A549 (cell line): ENCODE measurements at regions not wholly inside any gene's neighbourhood (a gene's known extent, or its start where the extent isn't known, plus 50 kb on each side); places are given as distances from the start of the nearest gene placed in this dataset.

ENCODE experiments used
- ATAC-seq, 2 experiments: fragments of 200-7000 bp in 1 of 2; fragments of >200 bp in 1 of 2; cut with Nextera tagmentation in 1 of 2; cut with Tn5 transposase in 1 of 2; 3 replicates each; pipeline versions ENCODE4 v1.8.0 to v1.9.1; 2018 to 2020; ENCODE audit warnings: mild to moderate bottlenecking in 1 of 2, moderate library complexity in 1 of 2
- CTCF ChIA-PET: fragments of 300-600 bp; sonication (Branson Sonifier 250); formaldehyde crosslinking; extraction: SDS; loops from one replicate; lab custom pipeline; 2021; ENCODE audit warnings: antibody characterized with exemption, inconsistent platforms; lab: Yijun Ruan, JAX
- POLR2A ChIA-PET: fragments of 350-600 bp; formaldehyde crosslinking; extraction: SDS; loops from one replicate; lab custom pipeline; 2021; ENCODE audit warnings: antibody characterized with exemption, inconsistent platforms; lab: Yijun Ruan, JAX
- DNase-seq, 2 experiments: peaks; one replicate each; pipeline versions ENCODE4 v3.0.0 to v3.0.0-alpha.2; 2011 to 2016; ENCODE audit warnings: low read depth in 1 of 2, low spot score in 1 of 2
- FAIRE-seq: peaks from 2 replicates; lab custom pipeline; 2011; peaks lifted over from hg19 to GRCh38; lab: Jason Lieb, UNC
- H3K27ac ChIP-seq, 2 experiments: fragments of >200 bp; sonication (Bioruptor Twin); formaldehyde crosslinking; 3 replicates each; pipeline ENCODE4 v1.5.1; 2016 to 2017
- H3K4me1 ChIP-seq: fragments of >200 bp; sonication (Bioruptor Twin); formaldehyde crosslinking; 3 replicates; pipeline ENCODE4 v1.6.1; 2016
- H3K4me2 ChIP-seq: fragments of >200 bp; sonication (Bioruptor Twin); formaldehyde crosslinking; 3 replicates; pipeline ENCODE4 v1.6.1; 2016
- H3K4me3 ChIP-seq: fragments of >200 bp; sonication (Bioruptor Twin); formaldehyde crosslinking; 3 replicates; pipeline ENCODE4 v1.5.1; 2016
- H3K9me3 ChIP-seq: fragments of >200 bp; sonication (Bioruptor Twin); formaldehyde crosslinking; 3 replicates; pipeline ENCODE4 v1.6.1; 2016
- CBX8 ChIP-seq: fragments of 200-600 bp; sonication (generic); IDR thresholded peaks from 2 replicates; pipeline ENCODE4 v1.6.1; 2016
- CEBPB ChIP-seq, 2 experiments: fragments of >200 bp in 1 of 2; sonication (Bioruptor Twin) in 1 of 2; formaldehyde crosslinking in 1 of 2; IDR thresholded peaks; 2 replicates each; pipeline ENCODE4 v1.6.1; 2012 to 2016
- CHD2 ChIP-seq: fragments of 150-350 bp; IDR thresholded peaks from 2 replicates; pipeline ENCODE4 v1.6.1; 2014; ENCODE audit warnings: low read length; ENCODE audit not compliant: partially characterized antibody
- EHMT2 ChIP-seq: fragments of 200-600 bp; sonication (generic); IDR thresholded peaks from 2 replicates; pipeline ENCODE4 v1.6.1; 2016; ENCODE audit warnings: antibody characterized with exemption, low read depth, mild to moderate bottlenecking, moderate library complexity
- EP300 ChIP-seq, 2 experiments: fragments of >200 bp; sonication (Bioruptor Twin); formaldehyde crosslinking; IDR thresholded peaks; 2 replicates in 1 of 2; 3 replicates in 1 of 2; pipeline ENCODE4 v1.6.1; 2016 to 2017
- FOSL2 ChIP-seq, 2 experiments: fragments of 450-650 bp in 1 of 2; fragments of >200 bp in 1 of 2; sonication (Bioruptor Twin) in 1 of 2; formaldehyde crosslinking; IDR thresholded peaks; 2 replicates each; pipeline versions ENCODE4 v1.5.0 to v1.6.1; 2016 to 2020; ENCODE audit warnings: mild to moderate bottlenecking in 1 of 2, moderate library complexity in 1 of 2
- GATA3 ChIP-seq: IDR thresholded peaks from 2 replicates; pipeline ENCODE4 v1.6.1; 2012; ENCODE audit warnings: borderline replicate concordance
- HOXA7 ChIP-seq: fragments of 250-450 bp; sonication (Bioruptor Pico); IDR thresholded peaks from 2 replicates; pipeline ENCODE4 v1.5.0; 2020; ENCODE audit warnings: mild to moderate bottlenecking, moderate library complexity
- HOXB13 ChIP-seq: fragments of 250-450 bp; sonication (Bioruptor Pico); IDR thresholded peaks from 2 replicates; pipeline ENCODE4 v1.5.0; 2020; ENCODE audit warnings: low read depth, mild to moderate bottlenecking, moderate library complexity
- JUNB ChIP-seq: fragments of >200 bp; sonication (Bioruptor Twin); formaldehyde crosslinking; IDR thresholded peaks from 2 replicates; pipeline ENCODE4 v1.6.1; 2016
- KDM5A ChIP-seq: fragments of 200-600 bp; sonication (generic); IDR thresholded peaks from 2 replicates; pipeline ENCODE4 v1.6.1; 2016; ENCODE audit warnings: antibody characterized with exemption, mild to moderate bottlenecking
- MAFK ChIP-seq: fragments of 450-650 bp; IDR thresholded peaks from 2 replicates; pipeline ENCODE4 v1.6.1; 2014; ENCODE audit not compliant: partially characterized antibody
- MYC ChIP-seq: IDR thresholded peaks from 2 replicates; pipeline ENCODE4 v1.6.1; 2012; ENCODE audit warnings: mild to moderate bottlenecking, inconsistent platforms, low read length, improper control_type of control experiment, borderline replicate concordance
- NPAS2 ChIP-seq: fragments of 250-450 bp; sonication (Bioruptor Pico); IDR thresholded peaks from 2 replicates; pipeline ENCODE4 v1.8.0; 2022; ENCODE audit warnings: mild to moderate bottlenecking, moderate library complexity, borderline replicate concordance
- POLR2A ChIP-seq: IDR thresholded peaks from 2 replicates; pipeline ENCODE4 v1.6.1; 2012; ENCODE audit warnings: mild to moderate bottlenecking, low read length
- RAD21 ChIP-seq, 2 experiments: fragments of >200 bp in 1 of 2; sonication (Bioruptor Twin) in 1 of 2; formaldehyde crosslinking in 1 of 2; IDR thresholded peaks in 1 of 2; conservative IDR thresholded peaks in 1 of 2; 2 replicates in 1 of 2; 3 replicates in 1 of 2; pipeline ENCODE4 v1.6.1; 2012 to 2018; ENCODE audit warnings: inconsistent platforms in 1 of 2
- RCOR1 ChIP-seq: fragments of 150-350 bp; IDR thresholded peaks from 2 replicates; pipeline ENCODE4 v1.6.1; 2014; ENCODE audit warnings: antibody characterized with exemption, low read length, low read depth
- RFX5 ChIP-seq: fragments of 450-650 bp; IDR thresholded peaks from 2 replicates; pipeline ENCODE4 v1.7.1; 2014; ENCODE audit warnings: antibody characterized with exemption, mild to moderate bottlenecking, moderate library complexity
- SMC3 ChIP-seq: fragments of >200 bp; sonication (Bioruptor Twin); formaldehyde crosslinking; IDR thresholded peaks from 3 replicates; pipeline ENCODE4 v1.6.1; 2018; ENCODE audit warnings: inconsistent platforms
- SREBF2 ChIP-seq: fragments of 450-650 bp; IDR thresholded peaks from 2 replicates; pipeline ENCODE4 v1.6.1; 2014; ENCODE audit warnings: mild to moderate bottlenecking, moderate library complexity
- TP53 ChIP-seq: fragments of 250-450 bp; sonication (Bioruptor Pico); IDR thresholded peaks from 2 replicates; pipeline ENCODE4 v1.5.0; 2021; ENCODE audit warnings: mild to moderate bottlenecking, moderate library complexity
- ZNF302 ChIP-seq: fragments of 250-450 bp; sonication (Bioruptor Pico); IDR thresholded peaks from 2 replicates; pipeline ENCODE4 v1.9.0; 2021; ENCODE audit warnings: inconsistent platforms, mild to moderate bottlenecking, moderate library complexity
- WGBS: methylation state at CpG from one replicate; pipeline ENCODE4 v1.1.6; 2017; ENCODE audit errors: missing lambda C conversion rate; 5-methylcytosine and 5-hydroxymethylcytosine counted together
- TF ChIP-seq, protein P1 (sequence below): IDR thresholded peaks from 2 replicates; pipeline ENCODE4 v1.6.1; 2012; ENCODE audit warnings: low read depth, borderline replicate concordance
- TF ChIP-seq, protein P2 (sequence below): fragments of >200 bp; sonication (Bioruptor Twin); formaldehyde crosslinking; IDR thresholded peaks from 3 replicates; pipeline ENCODE4 v1.6.1; 2016
- TF ChIP-seq, protein P3 (sequence below): fragments of 250-450 bp; sonication (Bioruptor Pico); IDR thresholded peaks from 2 replicates; pipeline ENCODE4 v1.5.0; 2021; ENCODE audit warnings: mild to moderate bottlenecking, moderate library complexity, borderline replicate concordance
- TF ChIP-seq, protein P4 (sequence below): fragments of 150-350 bp; IDR thresholded peaks from 2 replicates; pipeline ENCODE4 v1.6.1; 2014; ENCODE audit warnings: low read depth, mild to moderate bottlenecking, low read length

DNA sequence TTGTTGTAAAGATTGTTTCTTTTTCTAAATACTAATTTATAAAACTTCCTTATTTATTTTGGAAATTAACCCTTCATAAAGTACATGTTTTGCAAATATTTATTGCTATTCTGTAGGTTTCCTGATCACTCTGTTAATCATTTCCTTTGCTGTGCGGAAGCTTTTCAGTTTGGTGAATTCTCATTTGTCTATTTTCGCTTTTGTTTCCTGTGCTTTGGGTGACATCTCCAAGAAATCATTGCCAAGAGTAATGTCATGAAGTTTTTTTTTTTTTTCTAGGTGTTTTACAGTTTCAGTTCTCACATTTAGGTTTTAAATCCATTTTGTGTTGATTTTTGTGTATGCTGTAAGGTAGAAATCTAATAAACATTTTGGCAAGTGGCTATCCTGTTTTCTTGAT, 1899.8 kb upstream of the ACO1 start:
- H3K4me3 ChIP-seq: no peak overlapping the region
- ChIA-PET POLR2A (no interaction called here), CTCF (no interaction called here)
- no peak for ATAC-seq
- H3K27ac ChIP-seq: no peak overlapping the region
- TF ChIP-seq CEBPB (IDR thresholded peaks at IDR 0.05): no peak
- no peak for TF ChIP-seq MYC
- no peak for TF ChIP-seq GATA3
- no peak for TF ChIP-seq ZNF302 (CRISPR knock-in tag)
- no peak for TF ChIP-seq SMC3
- TF ChIP-seq MAFK: no peak
- TF ChIP-seq SREBF2: no peak
- TF ChIP-seq TP53 (CRISPR knock-in tag): no peak
- no peak for TF ChIP-seq RFX5
- TF ChIP-seq, protein P1, sequence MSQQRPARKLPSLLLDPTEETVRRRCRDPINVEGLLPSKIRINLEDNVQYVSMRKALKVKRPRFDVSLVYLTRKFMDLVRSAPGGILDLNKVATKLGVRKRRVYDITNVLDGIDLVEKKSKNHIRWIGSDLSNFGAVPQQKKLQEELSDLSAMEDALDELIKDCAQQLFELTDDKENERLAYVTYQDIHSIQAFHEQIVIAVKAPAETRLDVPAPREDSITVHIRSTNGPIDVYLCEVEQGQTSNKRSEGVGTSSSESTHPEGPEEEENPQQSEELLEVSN: no peak
- TF ChIP-seq JUNB: no peak
- TF ChIP-seq RCOR1: no peak
- TF ChIP-seq CHD2: no peak
- no peak for TF ChIP-seq POLR2A
- no peak for TF ChIP-seq FOSL2 (IDR thresholded peaks at IDR 0.05)
- TF ChIP-seq FOSL2 (CRISPR knock-in tag; IDR thresholded peaks at IDR 0.05): no peak
- no peaks in the 10 kb centered on the region for H3K4me1 ChIP-seq
- no peak for FAIRE-seq
- H3K4me2 ChIP-seq: no peak overlapping the region
- 15% methylated on average over 2 of the region's 2 CpGs for WGBS
- no peaks in the 10 kb centered on the region for H3K9me3 ChIP-seq
- DNase-seq: no peak

DNA sequence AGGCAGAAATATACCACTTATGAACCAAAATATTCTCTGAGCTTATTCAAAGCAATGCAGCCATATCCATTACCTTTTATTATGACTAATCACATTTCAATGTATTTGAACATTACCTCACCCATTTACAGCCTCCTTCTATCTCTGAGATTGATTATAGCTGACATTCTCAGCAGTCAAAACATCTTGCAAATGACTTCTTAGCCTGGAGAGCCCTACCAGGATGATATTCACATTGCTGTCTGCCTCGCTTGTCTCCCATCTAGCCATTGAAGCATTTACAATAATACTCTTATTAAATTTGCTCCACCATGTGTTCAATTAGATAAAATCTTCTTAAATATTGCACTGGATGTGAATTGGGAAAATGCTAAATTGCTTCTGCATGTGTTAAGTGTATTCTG, 1879.9 kb upstream of the ACO1 start:
- no peaks in the 10 kb centered on the region for H3K9me3 ChIP-seq
- WGBS: 7% methylated on average over 1 of the region's 1 CpG
- no peak for DNase-seq
- TF ChIP-seq HOXB13 (CRISPR knock-in tag) (no peak), NPAS2 (CRISPR knock-in tag) (no peak), RFX5 (no peak), RAD21 (conservative IDR thresholded peaks at IDR 0.05 in 1 of 2, IDR thresholded peaks at IDR 0.05 in 1 of 2) (no peak), EP300 (IDR thresholded peaks at IDR 0.05) (no peak), ZNF302 (CRISPR knock-in tag) (no peak), EHMT2 (no peak), HOXA7 (CRISPR knock-in tag) (no peak), KDM5A (no peak), FOSL2 (IDR thresholded peaks at IDR 0.05) (no peak), FOSL2 (CRISPR knock-in tag; IDR thresholded peaks at IDR 0.05) (no peak), CBX8 (no peak)
- TF ChIP-seq, protein P2, sequence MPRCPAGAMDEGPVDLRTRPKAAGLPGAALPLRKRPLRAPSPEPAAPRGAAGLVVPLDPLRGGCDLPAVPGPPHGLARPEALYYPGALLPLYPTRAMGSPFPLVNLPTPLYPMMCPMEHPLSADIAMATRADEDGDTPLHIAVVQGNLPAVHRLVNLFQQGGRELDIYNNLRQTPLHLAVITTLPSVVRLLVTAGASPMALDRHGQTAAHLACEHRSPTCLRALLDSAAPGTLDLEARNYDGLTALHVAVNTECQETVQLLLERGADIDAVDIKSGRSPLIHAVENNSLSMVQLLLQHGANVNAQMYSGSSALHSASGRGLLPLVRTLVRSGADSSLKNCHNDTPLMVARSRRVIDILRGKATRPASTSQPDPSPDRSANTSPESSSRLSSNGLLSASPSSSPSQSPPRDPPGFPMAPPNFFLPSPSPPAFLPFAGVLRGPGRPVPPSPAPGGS: no peak
- TF ChIP-seq, protein P3, sequence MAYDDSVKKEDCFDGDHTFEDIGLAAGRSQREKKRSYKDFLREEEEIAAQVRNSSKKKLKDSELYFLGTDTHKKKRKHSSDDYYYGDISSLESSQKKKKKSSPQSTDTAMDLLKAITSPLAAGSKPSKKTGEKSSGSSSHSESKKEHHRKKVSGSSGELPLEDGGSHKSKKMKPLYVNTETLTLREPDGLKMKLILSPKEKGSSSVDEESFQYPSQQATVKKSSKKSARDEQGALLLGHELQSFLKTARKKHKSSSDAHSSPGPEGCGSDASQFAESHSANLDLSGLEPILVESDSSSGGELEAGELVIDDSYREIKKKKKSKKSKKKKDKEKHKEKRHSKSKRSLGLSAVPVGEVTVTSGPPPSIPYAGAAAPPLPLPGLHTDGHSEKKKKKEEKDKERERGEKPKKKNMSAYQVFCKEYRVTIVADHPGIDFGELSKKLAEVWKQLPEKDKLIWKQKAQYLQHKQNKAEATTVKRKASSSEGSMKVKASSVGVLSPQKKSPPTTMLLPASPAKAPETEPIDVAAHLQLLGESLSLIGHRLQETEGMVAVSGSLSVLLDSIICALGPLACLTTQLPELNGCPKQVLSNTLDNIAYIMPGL: no peak
- TF ChIP-seq, protein P4, sequence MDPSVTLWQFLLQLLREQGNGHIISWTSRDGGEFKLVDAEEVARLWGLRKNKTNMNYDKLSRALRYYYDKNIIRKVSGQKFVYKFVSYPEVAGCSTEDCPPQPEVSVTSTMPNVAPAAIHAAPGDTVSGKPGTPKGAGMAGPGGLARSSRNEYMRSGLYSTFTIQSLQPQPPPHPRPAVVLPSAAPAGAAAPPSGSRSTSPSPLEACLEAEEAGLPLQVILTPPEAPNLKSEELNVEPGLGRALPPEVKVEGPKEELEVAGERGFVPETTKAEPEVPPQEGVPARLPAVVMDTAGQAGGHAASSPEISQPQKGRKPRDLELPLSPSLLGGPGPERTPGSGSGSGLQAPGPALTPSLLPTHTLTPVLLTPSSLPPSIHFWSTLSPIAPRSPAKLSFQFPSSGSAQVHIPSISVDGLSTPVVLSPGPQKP: no peak
- TF ChIP-seq, all 56 proteins: peak for 0
- H3K4me3 ChIP-seq: no peak overlapping the region
- H3K27ac ChIP-seq: no peak overlapping the region
- CTCF ChIA-PET: no interaction called here
- no peaks in the 10 kb centered on the region for H3K4me1 ChIP-seq
- FAIRE-seq (no peak), ATAC-seq (no peak)
- H3K4me2 ChIP-seq: no peak overlapping the region
- POLR2A ChIA-PET: no interaction called here
